ENCODE measurements at regions not wholly inside any gene's neighbourhood (a gene's known extent, or its start where the extent isn't known, plus 50 kb on each side); places are given as distances from the start of the nearest gene placed in this dataset.

GRCh38 chr3:22007368-22007767, 256.4 kb upstream of the ZNF385D start:
- H3K14ac ChIP-seq (ENCODE audit: insufficient read length) = no peak overlapping the region
- FAIRE-seq = no peak
- no peak overlapping the region for H3K56ac ChIP-seq (replicated peaks; ENCODE audit: insufficient read length, low read depth, low read length)
- no peak for DNase-seq (ENCODE audit: low read depth in 1 of 2, low spot score in 2 of 2)
- H4K91ac ChIP-seq (replicated peaks; ENCODE audit: insufficient read length, low read length) = no peak overlapping the region
- H3K23me2 ChIP-seq (ENCODE audit: low read depth, low read length) = no peaks in the 10 kb centered on the region
- H3K9ac ChIP-seq (replicated peaks in 1 of 4; ENCODE audit: extremely low read depth in 1 of 4, low read depth in 3 of 4, low read length in 3 of 4) = no peak overlapping the region
- no peak overlapping the region for H3K4me2 ChIP-seq (ENCODE audit: insufficient read depth in 1 of 2, low read depth in 2 of 2, low read length in 2 of 2)
- H3K79me1 ChIP-seq (ENCODE audit: low read depth, low read length) = no peaks in the 10 kb centered on the region
- H2BK20ac ChIP-seq (ENCODE audit: low read length) = no peak overlapping the region
- no peak overlapping the region for H3K23ac ChIP-seq (ENCODE audit: insufficient read length)
- ChIA-PET POLR2A (ENCODE audit: partially characterized antibody) (no interaction called here), CTCF (ENCODE audit: partially characterized antibody) (no interaction called here)
- TF ChIP-seq CHD2 (IDR thresholded peaks at IDR 0.05; ENCODE audit: low read length) (no peak), CBX8 (IDR thresholded peaks at IDR 0.05; ENCODE audit: borderline replicate concordance, low read depth, low read length) (no peak)
- no peak overlapping the region for H2AK5ac ChIP-seq (ENCODE audit: low read depth, low read length)
- H3K79me2 ChIP-seq (ENCODE audit: control insufficient read depth in 1 of 2, insufficient read depth in 2 of 2, low read length in 2 of 2) = no peaks in the 10 kb centered on the region
- no peak overlapping the region for H2BK5ac ChIP-seq (ENCODE audit: low read depth, low read length)
- no peak overlapping the region for H4K5ac ChIP-seq (ENCODE audit: insufficient read length, low read depth, low read length)
- H4K20me1 ChIP-seq (replicated peaks in 1 of 2; ENCODE audit: control insufficient read depth in 1 of 2, insufficient read depth in 2 of 2, low read length in 2 of 2) = no peaks in the 10 kb centered on the region
- no peak overlapping the region for H4K8ac ChIP-seq (ENCODE audit: extremely low read depth, insufficient read depth, low read length)
- no peak overlapping the region for H2AFZ ChIP-seq (ENCODE audit: low read length)
- H2BK120ac ChIP-seq (replicated peaks; ENCODE audit: low read depth, low read length) = no peak overlapping the region
- 98% methylated on average over 2 of the region's 2 CpGs; no CpG with 5 or more reads in 1 of the 2 experiments for WGBS, 2 experiments (ENCODE audit: extremely low coverage in 1 of 2, insufficient coverage in 1 of 2, insufficient read length in 1 of 2, insufficient replicate concordance in 2 of 2, low coverage in 1 of 2, low lambda C conversion rate in 2 of 2, missing lambda C conversion rate in 1 of 2)
- no peak overlapping the region for H2BK15ac ChIP-seq (ENCODE audit: low read length)
- H3K4me1 ChIP-seq (replicated peaks in 1 of 4; ENCODE audit: control insufficient read depth in 3 of 4, insufficient read depth in 4 of 4, low read length in 3 of 4) = no peaks in the 10 kb centered on the region
- no peak overlapping the region for H3K27ac ChIP-seq (ENCODE audit: low read depth, low read length)
- H3K36me3 ChIP-seq (ENCODE audit: control insufficient read depth in 2 of 4, insufficient read depth in 4 of 4, low read length in 3 of 4) = no peaks in the 10 kb centered on the region
- no peak overlapping the region for H3K4ac ChIP-seq (replicated peaks; ENCODE audit: insufficient read length, low read depth, low read length)
- H3K4me3 ChIP-seq (ENCODE audit: extremely low read depth in 1 of 4, insufficient read depth in 2 of 4, low read depth in 3 of 4, low read length in 4 of 4) = no peak overlapping the region
- no peak overlapping the region for H2BK12ac ChIP-seq (ENCODE audit: low read depth, low read length)
- H3K18ac ChIP-seq (ENCODE audit: extremely low read depth, low read length) = no peak overlapping the region
- no peaks in the 10 kb centered on the region for H3K9me3 ChIP-seq (ENCODE audit: insufficient read depth in 2 of 2, low read depth in 1 of 2, low read length in 1 of 2)
- no peaks in the 10 kb centered on the region for H3K27me3 ChIP-seq (replicated peaks in 1 of 4; ENCODE audit: control insufficient read depth in 3 of 4, extremely low read depth in 1 of 4, insufficient read depth in 3 of 4, low read length in 3 of 4)

Data from H1 (cell line).